Keratinocyte (primary cell): ENCODE measurements at regions not wholly inside any gene's neighbourhood (a gene's known extent, or its start where the extent isn't known, plus 50 kb on each side); places are given as distances from the start of the nearest gene placed in this dataset.

Source experiments
- DNase-seq: peaks from one replicate; pipeline ENCODE4 v3.0.0-alpha.2; 2011; ENCODE audit warnings: low read depth, missing footprints, low spot score
- FAIRE-seq: peaks from 2 replicates; lab custom pipeline; 2011; peaks lifted over from hg19 to GRCh38; lab: Jason Lieb, UNC
- H2AFZ ChIP-seq: 2 replicates; pipeline ENCODE4 v1.6.0; 2012; ENCODE audit warnings: low read length, control low read depth, inconsistent platforms; ENCODE audit not compliant: control insufficient read depth
- H3K27ac ChIP-seq: 2 replicates; pipeline ENCODE4 v1.5.1; 2011; ENCODE audit warnings: low read length; ENCODE audit not compliant: control insufficient read depth, insufficient read depth
- H3K27me3 ChIP-seq: 3 replicates; pipeline ENCODE4 v1.6.0; 2011; ENCODE audit warnings: low read length; ENCODE audit not compliant: control insufficient read depth, insufficient read depth; ENCODE audit errors: extremely low read depth
- H3K36me3 ChIP-seq, 2 experiments: 2 replicates in 1 of 2; 3 replicates in 1 of 2; pipeline ENCODE4 v1.5.1; 2011; ENCODE audit warnings: low read length in 2 of 2, mild to moderate bottlenecking in 1 of 2; ENCODE audit not compliant: control insufficient read depth in 2 of 2, insufficient read depth in 2 of 2; ENCODE audit errors: extremely low read depth in 1 of 2
- H3K4me1 ChIP-seq: 3 replicates; pipeline ENCODE4 v1.5.1; 2011; ENCODE audit warnings: low read length; ENCODE audit not compliant: control insufficient read depth, insufficient read depth; ENCODE audit errors: extremely low read depth
- H3K4me2 ChIP-seq: 3 replicates; pipeline ENCODE4 v1.6.0; 2011; ENCODE audit warnings: low read depth, low read length; ENCODE audit not compliant: control insufficient read depth, insufficient read depth; ENCODE audit errors: extremely low read depth
- H3K4me3 ChIP-seq, 3 experiments: fragments of 200-600 bp in 1 of 3; sonication (generic) in 1 of 3; 2 replicates in 2 of 3; 3 replicates in 1 of 3; pipeline ENCODE4 v1.5.1; 2011 to 2016; ENCODE audit warnings: low read length in 3 of 3, mild to moderate bottlenecking in 3 of 3, control low read depth in 2 of 3, inconsistent platforms in 1 of 3, low read depth in 1 of 3, mixed read lengths in 1 of 3, mixed run types in 1 of 3, moderate library complexity in 1 of 3; ENCODE audit not compliant: control insufficient read depth in 2 of 3, insufficient read depth in 2 of 3; ENCODE audit errors: extremely low read depth in 1 of 3
- H3K79me2 ChIP-seq: 2 replicates; pipeline ENCODE4 v1.6.0; 2012; ENCODE audit warnings: low read length; ENCODE audit not compliant: control insufficient read depth, insufficient read depth
- H3K9ac ChIP-seq: 3 replicates; pipeline ENCODE4 v1.6.0; 2011; ENCODE audit warnings: low read length; ENCODE audit not compliant: control insufficient read depth, insufficient read depth; ENCODE audit errors: extremely low read depth
- H3K9me1 ChIP-seq: 3 replicates; pipeline ENCODE4 v1.6.0; 2011; ENCODE audit warnings: low read length; ENCODE audit not compliant: control insufficient read depth, insufficient read depth; ENCODE audit errors: extremely low read depth
- H3K9me3 ChIP-seq: 2 replicates; pipeline ENCODE4 v1.5.1; 2012; ENCODE audit warnings: low read depth, low read length; ENCODE audit not compliant: control insufficient read depth
- H4K20me1 ChIP-seq: 3 replicates; pipeline ENCODE4 v1.6.0; 2011; ENCODE audit warnings: low read length; ENCODE audit not compliant: control insufficient read depth, insufficient read depth; ENCODE audit errors: extremely low read depth
- CTCF ChIP-seq, 3 experiments: IDR thresholded peaks in 1 of 3; conservative IDR thresholded peaks in 1 of 3; optimal IDR thresholded peaks in 1 of 3; 2 replicates in 2 of 3; 3 replicates in 1 of 3; pipeline versions ENCODE3 to v1.5.1; 2011; ENCODE audit warnings: low read length in 3 of 3, mild to moderate bottlenecking in 3 of 3, moderate library complexity in 2 of 3, control low read depth in 1 of 3, inconsistent platforms in 1 of 3; ENCODE audit not compliant: insufficient read depth in 2 of 3; ENCODE audit errors: extremely low read depth in 1 of 3
- EZH2 ChIP-seq: IDR thresholded peaks from one replicate; pipeline ENCODE4 v1.6.1; 2012; ENCODE audit warnings: inconsistent platforms, mild to moderate bottlenecking, low read length, moderate library complexity
- dilution Hi-C: fragments of 300-500 bp; cut with MboI; formaldehyde crosslinking; loops from one replicate; pipeline ENCODE4 v1.7.0; 2020; ENCODE audit warnings: low sequenced_read_pairs; ENCODE audit not compliant: extremely low pct_ligation_motif_present

GRCh38 chr5:171642894-171643293 lies 142.7 kb upstream of the SMIM23 start:
- no peak overlapping the region for H3K9ac ChIP-seq
- H3K36me3 ChIP-seq: no peaks in the 10 kb centered on the region
- H2AFZ ChIP-seq: no peak overlapping the region
- H4K20me1 ChIP-seq: no peaks in the 10 kb centered on the region
- H3K9me3 ChIP-seq: no peaks in the 10 kb centered on the region
- dilution Hi-C loops: no loop called here
- H3K27ac ChIP-seq: no peak overlapping the region
- no peak overlapping the region for H3K4me3 ChIP-seq
- DNase-seq (no peak), FAIRE-seq (no peak)
- H3K4me1 ChIP-seq: peaks cover 6% of the 10 kb centered on the region
- H3K9me1 ChIP-seq: no peaks in the 10 kb centered on the region
- no peaks in the 10 kb centered on the region for H3K79me2 ChIP-seq
- no peaks in the 10 kb centered on the region for H3K27me3 ChIP-seq
- no peak for TF ChIP-seq EZH2
- TF ChIP-seq CTCF (optimal IDR thresholded peaks at IDR 0.05 in 1 of 3, IDR thresholded peaks at IDR 0.05 in 1 of 3, conservative IDR thresholded peaks at IDR 0.05 in 1 of 3; ENCODE audit: extremely low read depth in 1 of 3, insufficient read depth in 2 of 3, low read length in 3 of 3): no peak
- no peak overlapping the region for H3K4me2 ChIP-seq

- no peak overlapping the region for H3K27ac ChIP-seq
- FAIRE-seq (no peak), DNase-seq (no peak)
- H3K9ac ChIP-seq: no peak overlapping the region
- TF ChIP-seq CTCF (optimal IDR thresholded peaks at IDR 0.05 in 1 of 3, IDR thresholded peaks at IDR 0.05 in 1 of 3, conservative IDR thresholded peaks at IDR 0.05 in 1 of 3; ENCODE audit: extremely low read depth in 1 of 3, insufficient read depth in 2 of 3, low read length in 3 of 3): no peak
- no peaks in the 10 kb centered on the region for H4K20me1 ChIP-seq
- H3K4me1 ChIP-seq: peaks cover 6% of the 10 kb centered on the region
- H3K4me2 ChIP-seq: no peak overlapping the region
- no peaks in the 10 kb centered on the region for H3K27me3 ChIP-seq
- no peak overlapping the region for H3K4me3 ChIP-seq
- no peak overlapping the region for H2AFZ ChIP-seq
- no peaks in the 10 kb centered on the region for H3K9me3 ChIP-seq
- no peaks in the 10 kb centered on the region for H3K79me2 ChIP-seq
- H3K36me3 ChIP-seq: no peaks in the 10 kb centered on the region
- dilution Hi-C loops: no loop called here
- no peaks in the 10 kb centered on the region for H3K9me1 ChIP-seq
Observed at GRCh38 chr5:171644536-171644935, 141.1 kb upstream of the SMIM23 start.
